ENCODE measurements at regions not wholly inside any gene's neighbourhood (a gene's known extent, or its start where the extent isn't known, plus 50 kb on each side); places are given as distances from the start of the nearest gene placed in this dataset.

DNA sequence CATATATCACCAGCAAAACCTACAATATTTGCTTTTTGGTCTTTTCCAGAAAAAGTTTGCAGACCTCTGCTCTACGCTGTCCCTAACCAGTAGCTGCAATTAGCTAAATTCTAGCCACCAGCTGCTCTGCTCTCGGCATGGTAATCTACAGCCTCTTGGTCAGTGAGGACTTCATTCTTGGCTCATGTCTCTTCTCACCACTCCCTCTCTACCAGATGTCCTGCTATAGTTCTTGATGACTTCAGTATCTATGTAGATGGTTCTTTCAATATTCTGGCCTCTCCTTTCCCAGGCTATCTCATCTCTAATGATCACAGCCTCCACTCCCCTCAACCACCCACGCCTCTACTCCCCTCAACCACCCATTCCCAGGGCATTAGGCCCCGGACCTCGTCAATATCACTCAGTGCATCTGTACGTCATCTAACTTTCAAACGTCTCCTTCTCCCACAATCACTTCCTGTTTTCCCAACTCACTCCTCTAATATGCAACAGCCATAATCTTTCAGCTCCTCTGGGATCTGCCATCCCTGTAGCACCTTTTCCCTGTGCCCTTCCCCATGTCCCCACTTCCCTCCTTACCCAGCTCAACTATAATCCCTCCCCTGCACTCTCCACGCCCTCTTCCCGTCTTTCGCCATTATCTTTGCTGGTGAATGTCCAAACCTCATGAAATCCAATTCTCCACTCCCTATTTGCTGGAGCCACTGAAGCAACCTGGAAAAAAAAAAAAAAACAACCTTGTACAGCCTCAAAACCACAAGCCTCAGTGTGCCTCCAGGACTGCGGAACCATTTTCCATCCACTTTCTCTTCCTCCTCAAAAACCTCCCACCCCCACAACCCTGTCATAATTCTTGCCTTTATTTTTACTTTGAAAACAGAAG is 429.4 kb upstream of the PROK2 start:
- H3K27ac ChIP-seq, result no peak overlapping the region
- no peak overlapping the region for H3K4me3 ChIP-seq
- H3K27me3 ChIP-seq, result no peaks in the 10 kb centered on the region
- DNase-seq (no peak), ATAC-seq (no peak)
- H3K4me1 ChIP-seq, result no peaks in the 10 kb centered on the region
- no peaks in the 10 kb centered on the region for H3K36me3 ChIP-seq
- TF ChIP-seq POLR2A (IDR thresholded peaks at IDR 0.05), result no peak
- TF ChIP-seq, protein P1, sequence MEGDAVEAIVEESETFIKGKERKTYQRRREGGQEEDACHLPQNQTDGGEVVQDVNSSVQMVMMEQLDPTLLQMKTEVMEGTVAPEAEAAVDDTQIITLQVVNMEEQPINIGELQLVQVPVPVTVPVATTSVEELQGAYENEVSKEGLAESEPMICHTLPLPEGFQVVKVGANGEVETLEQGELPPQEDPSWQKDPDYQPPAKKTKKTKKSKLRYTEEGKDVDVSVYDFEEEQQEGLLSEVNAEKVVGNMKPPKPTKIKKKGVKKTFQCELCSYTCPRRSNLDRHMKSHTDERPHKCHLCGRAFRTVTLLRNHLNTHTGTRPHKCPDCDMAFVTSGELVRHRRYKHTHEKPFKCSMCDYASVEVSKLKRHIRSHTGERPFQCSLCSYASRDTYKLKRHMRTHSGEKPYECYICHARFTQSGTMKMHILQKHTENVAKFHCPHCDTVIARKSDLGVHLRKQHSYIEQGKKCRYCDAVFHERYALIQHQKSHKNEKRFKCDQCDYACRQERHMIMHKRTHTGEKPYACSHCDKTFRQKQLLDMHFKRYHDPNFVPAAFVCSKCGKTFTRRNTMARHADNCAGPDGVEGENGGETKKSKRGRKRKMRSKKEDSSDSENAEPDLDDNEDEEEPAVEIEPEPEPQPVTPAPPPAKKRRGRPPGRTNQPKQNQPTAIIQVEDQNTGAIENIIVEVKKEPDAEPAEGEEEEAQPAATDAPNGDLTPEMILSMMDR (IDR thresholded peaks at IDR 0.05), result no peak
- WGBS (ENCODE audit: insufficient coverage, low coverage, low lambda C conversion rate, missing lambda C conversion rate), result 74% methylated on average over 11 of the region's 11 CpGs
- H3K9me3 ChIP-seq, result no peaks in the 10 kb centered on the region
- intact Hi-C loops (cut with DNase I), result no loop called here

DNA sequence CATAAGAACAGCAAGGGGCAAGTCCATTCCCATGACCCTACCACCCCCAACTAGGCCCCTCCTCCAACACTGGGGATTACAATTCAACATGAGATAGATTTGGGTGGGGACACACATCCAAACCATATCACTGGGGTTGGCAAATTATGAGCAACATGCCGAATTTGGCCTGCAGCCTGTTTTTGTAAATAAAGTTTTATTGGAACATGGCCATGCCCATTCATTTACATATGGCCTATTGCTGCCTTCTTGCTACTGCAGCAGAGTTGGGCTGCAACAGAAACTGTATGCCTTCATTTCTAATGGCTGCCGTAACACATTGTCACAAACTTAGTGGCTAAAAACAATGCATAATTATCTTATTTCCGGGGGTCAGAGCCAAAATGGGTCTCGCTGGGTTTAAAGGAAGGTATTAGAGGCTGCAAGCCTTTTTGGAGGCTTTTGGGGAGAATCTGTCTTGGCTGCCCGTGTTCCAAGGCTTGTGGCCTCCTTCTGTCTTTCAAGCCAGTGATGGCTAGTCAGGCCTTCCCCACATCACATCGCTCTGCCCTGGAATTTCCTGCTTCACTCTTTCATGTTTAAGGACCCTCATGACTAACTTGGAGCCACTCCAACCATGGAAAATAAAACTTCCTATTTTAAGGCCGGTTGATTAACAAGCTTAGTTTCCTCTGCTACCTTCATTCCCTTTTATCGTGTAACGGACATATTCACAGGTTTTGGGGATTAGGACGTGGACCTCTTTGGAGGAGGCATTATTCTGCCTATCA is 428.5 kb upstream of the PROK2 start:
- 61% methylated on average over 9 of the region's 10 CpGs for WGBS (ENCODE audit: insufficient coverage, low coverage, low lambda C conversion rate, missing lambda C conversion rate)
- no peak for DNase-seq
- H3K27me3 ChIP-seq, result no peaks in the 10 kb centered on the region
- no peaks in the 10 kb centered on the region for H3K4me1 ChIP-seq
- no peak overlapping the region for H3K27ac ChIP-seq
- intact Hi-C loops (cut with DNase I), result no loop called here
- no peaks in the 10 kb centered on the region for H3K36me3 ChIP-seq
- H3K4me3 ChIP-seq, result no peak overlapping the region
- no peaks in the 10 kb centered on the region for H3K9me3 ChIP-seq
- no peak for ATAC-seq
- no peak for TF ChIP-seq POLR2A (IDR thresholded peaks at IDR 0.05)
- TF ChIP-seq, protein P1 (IDR thresholded peaks at IDR 0.05), result no peak

DNA sequence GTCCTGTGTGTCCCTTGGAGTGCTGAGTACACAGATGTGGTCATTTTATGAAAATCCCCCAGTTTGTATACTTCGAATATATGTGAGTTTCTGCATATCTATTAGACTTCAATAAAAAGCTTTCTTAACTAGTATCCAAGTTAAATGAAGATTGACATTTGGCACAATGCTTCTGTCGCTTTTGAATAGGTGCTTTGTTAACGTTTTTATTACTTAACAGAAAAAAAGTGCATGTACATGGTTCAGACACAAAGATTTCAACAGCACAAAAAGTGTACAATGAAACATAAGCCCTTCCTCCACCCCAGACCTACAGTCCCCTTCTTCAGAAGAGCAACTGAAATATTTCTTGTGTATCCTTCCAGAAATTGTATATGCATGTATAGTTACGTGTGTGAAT is 427.4 kb upstream of the PROK2 start:
- 81% methylated on average over 4 of the region's 4 CpGs for WGBS (ENCODE audit: insufficient coverage, low coverage, low lambda C conversion rate, missing lambda C conversion rate)
- TF ChIP-seq, protein P1 (IDR thresholded peaks at IDR 0.05), result no peak
- no peak for TF ChIP-seq POLR2A (IDR thresholded peaks at IDR 0.05)

DNA sequence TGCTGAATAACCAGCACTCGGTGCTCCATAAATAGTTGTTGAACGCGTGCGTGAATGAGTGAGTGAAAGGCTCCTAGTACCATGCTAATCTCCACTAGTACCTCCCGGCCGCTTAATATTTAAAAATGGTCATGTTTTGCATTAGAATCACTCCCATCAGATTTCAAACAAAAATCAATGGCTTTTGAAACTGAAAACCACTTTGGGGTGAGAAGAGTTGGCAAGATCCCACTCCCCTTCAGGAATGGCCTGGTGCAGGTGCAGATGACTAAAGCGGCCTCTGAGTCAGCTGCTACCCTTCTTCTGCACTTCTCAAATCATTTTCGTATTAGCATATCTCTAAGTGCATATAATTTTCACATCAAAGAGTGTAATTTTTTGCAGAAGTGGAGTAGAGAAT is 425.3 kb upstream of the PROK2 start:
- H3K4me3 ChIP-seq, result no peak overlapping the region
- H3K9me3 ChIP-seq, result no peaks in the 10 kb centered on the region
- no peak for TF ChIP-seq POLR2A (IDR thresholded peaks at IDR 0.05)
- TF ChIP-seq, protein P1 (IDR thresholded peaks at IDR 0.05), result no peak
- H3K4me1 ChIP-seq, result no peaks in the 10 kb centered on the region
- ATAC-seq, result no peak
- DNase-seq, result no peak
- no peak overlapping the region for H3K27ac ChIP-seq
- no peaks in the 10 kb centered on the region for H3K27me3 ChIP-seq
- 90% methylated on average over 6 of the region's 8 CpGs for WGBS (ENCODE audit: insufficient coverage, low coverage, low lambda C conversion rate, missing lambda C conversion rate)
- intact Hi-C loops (cut with DNase I), result no loop called here
- H3K36me3 ChIP-seq, result no peaks in the 10 kb centered on the region

More for the DNA sequence above, 427.4 kb upstream of the PROK2 start:
- Histone ChIP-seq H3K9me3 (no peaks in the 10 kb centered on the region), H3K27me3 (no peaks in the 10 kb centered on the region), H3K4me3 (no peak overlapping the region), H3K4me1 (no peaks in the 10 kb centered on the region), H3K36me3 (no peaks in the 10 kb centered on the region), H3K27ac (no peak overlapping the region)
- intact Hi-C loops (cut with DNase I), result no loop called here
- ATAC-seq (no peak), DNase-seq (no peak)

Measured in right lobe of liver (tissue), 6 donors.